ENCODE measurements at regions not wholly inside any gene's neighbourhood (a gene's known extent, or its start where the extent isn't known, plus 50 kb on each side); places are given as distances from the start of the nearest gene placed in this dataset.

DNA sequence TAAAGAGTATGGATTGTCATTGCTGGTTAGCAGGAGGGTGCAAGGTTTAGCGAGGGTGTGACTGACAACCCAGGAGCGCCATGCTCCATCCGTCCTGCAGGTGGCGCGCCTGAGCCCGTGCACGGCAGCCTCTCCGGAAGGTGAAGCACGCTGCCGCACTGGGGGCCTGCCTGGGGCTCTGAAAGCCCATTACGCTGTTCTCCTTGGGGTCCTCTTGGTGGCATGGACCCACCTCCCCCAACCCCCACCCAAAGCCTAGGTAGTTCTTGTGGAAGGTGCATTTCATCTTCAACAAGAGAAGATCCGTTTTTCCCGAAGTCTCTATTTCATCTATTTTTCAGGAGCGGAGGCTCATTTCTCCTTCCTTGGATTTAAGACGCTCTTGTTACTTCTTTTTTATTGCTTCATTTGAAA is 197.4 kb upstream of the KCNG1 start:
- DNase-seq (ENCODE audit: low read depth in 1 of 2, low spot score in 1 of 2): peak; percentile 11 to 46

- no peak for DNase-seq (ENCODE audit: low read depth in 1 of 2, low spot score in 1 of 2)
These were observed 196.6 kb upstream of the KCNG1 start for GRCh38 chr20:51219544-51219943.

DNA sequence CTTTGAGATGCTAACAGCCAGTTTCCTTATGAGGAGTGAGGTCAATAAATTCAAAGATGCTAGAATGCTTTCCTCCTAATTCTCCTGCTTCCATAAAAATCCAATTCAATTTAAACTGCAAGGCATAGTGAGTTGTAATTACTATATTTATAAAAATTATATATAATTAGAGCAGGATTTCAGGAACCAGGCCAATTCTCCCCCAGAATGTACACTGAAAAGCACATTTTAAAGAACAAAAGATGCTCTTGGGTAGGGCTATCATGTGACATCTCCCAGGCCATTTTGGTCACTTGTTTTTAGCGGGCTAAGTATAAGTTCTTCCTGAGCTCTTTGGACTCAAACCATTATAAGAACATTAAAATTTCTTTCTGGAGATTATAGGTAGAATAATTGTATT is 195.7 kb upstream of the KCNG1 start:
- no peak for DNase-seq (ENCODE audit: low read depth in 1 of 2, low spot score in 1 of 2)

DNA sequence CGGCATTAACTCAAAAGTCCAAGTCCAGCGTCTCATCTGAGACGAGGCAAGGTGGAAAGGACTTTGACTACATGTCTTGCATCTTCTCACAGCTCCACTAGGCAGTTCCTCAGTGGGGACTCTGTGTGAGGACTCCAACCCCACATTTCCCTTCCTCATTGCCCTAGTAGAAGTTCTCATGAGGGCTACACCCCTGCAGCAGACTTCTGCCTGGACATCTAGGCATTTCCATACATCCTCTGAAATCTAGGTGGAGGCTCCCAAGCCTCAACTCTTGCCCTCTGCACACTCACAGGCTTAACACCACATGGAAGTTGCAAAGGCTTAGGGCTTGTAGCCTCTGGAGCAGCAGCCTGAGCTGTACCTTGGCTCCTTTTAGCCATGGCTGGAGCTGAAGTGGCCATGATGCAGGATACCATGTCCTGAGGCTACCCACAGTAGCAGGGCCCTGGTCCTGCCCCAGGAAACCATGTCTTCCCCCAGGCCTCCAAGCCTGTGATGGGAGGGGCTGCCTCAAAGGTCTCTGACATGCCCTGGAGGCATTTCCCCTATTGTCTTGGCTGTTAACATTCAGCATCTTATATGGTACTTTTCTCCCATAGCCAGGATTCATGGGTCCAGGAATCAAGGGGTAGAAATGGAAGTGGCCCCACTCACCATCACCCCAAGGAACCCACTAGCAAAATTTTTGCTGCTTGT is 194.6 kb upstream of the KCNG1 start:
- no peak for DNase-seq (ENCODE audit: low read depth in 1 of 2, low spot score in 1 of 2)

- DNase-seq (ENCODE audit: low read depth in 1 of 2, low spot score in 1 of 2): no peak
These were observed 193.9 kb upstream of the KCNG1 start for GRCh38 chr20:51216850-51217249.

- DNase-seq (ENCODE audit: low read depth in 1 of 2, low spot score in 1 of 2): no peak
These were observed 189.9 kb upstream of the KCNG1 start for GRCh38 chr20:51212816-51213215.

GRCh38 chr20:51211191-51211590 is 188.3 kb upstream of the KCNG1 start:
- no peak for DNase-seq (ENCODE audit: low read depth in 1 of 2, low spot score in 1 of 2)

GRCh38 chr20:51210084-51210483 is 187.2 kb upstream of the KCNG1 start:
- DNase-seq (ENCODE audit: low read depth in 1 of 2, low spot score in 1 of 2): no peak

DNA sequence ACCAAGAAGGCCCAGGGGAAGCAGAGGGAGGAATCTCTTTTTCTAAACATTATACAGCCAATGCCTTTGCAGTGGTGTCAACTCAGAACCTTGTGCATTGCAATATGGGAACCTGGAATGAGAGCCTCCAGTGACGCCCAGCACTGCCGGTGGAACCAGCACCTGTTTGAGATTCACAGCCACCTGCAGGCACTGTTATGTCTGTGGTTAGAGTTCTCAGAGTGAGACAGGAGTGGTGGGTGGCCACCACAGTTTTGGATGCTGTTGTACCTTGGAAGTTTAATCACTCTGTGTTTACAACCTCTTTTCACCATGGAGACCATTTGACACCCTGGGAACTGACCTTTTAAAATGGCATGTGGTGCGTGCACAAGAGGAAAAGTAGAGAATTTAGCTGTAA is 185.3 kb upstream of the KCNG1 start:
- no peak for DNase-seq (ENCODE audit: low read depth in 1 of 2, low spot score in 1 of 2)

- no peak for DNase-seq (ENCODE audit: low read depth in 1 of 2, low spot score in 1 of 2)
These were observed 183.2 kb upstream of the KCNG1 start for GRCh38 chr20:51206032-51206662.

DNA sequence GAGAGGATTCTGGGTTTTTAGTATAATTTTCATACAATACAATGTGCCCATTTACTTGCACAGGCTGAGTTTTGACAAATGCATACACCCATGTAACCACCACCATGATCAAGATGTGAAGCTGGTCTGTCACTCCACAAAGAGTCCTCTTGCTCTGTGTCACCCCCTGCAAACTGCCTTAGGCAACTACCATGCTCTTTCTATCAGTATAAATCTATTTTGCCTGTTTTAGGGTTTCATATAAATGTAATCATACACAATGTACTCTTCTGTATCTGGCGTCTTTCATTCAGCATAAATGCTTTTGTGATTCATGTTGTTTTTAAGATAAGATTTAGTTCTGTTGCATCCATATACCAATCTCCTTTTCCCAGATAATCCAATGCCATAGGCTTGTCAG is 181.9 kb upstream of the KCNG1 start:
- no peak for DNase-seq (ENCODE audit: low read depth in 1 of 2, low spot score in 1 of 2)

DNA sequence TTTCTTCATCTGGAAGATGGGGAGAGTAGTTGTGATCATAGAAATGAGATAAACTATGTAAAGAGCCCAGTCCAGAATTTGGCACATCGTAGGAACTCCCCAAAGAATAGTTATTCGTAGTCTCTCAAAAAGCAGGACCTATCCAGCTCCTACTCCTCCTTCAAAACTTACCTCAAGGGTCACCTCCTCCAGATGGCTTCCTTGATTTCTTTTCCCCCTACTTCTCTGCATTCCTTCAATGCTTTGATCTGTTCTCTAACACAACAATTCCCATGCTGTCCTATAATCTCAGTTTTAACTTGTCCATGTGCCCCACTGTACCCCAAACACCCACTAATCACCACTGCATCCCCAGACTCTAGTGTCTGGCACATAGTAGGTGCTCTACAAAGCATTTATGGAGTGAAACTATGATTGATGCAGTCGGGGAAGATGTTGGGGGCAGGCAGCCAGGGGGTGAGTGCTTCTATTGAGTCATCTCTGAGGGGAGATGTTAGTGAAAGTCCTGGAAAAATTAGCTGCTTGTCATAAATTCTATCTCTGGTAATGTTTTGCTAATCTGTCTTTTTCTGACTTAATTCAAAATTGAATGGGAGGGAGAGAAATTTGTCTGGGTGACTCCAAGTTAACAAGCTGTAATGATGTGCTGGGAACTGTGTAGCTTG is 181.3 kb upstream of the KCNG1 start:
- no peak for DNase-seq (ENCODE audit: low read depth in 1 of 2, low spot score in 1 of 2)

DNA sequence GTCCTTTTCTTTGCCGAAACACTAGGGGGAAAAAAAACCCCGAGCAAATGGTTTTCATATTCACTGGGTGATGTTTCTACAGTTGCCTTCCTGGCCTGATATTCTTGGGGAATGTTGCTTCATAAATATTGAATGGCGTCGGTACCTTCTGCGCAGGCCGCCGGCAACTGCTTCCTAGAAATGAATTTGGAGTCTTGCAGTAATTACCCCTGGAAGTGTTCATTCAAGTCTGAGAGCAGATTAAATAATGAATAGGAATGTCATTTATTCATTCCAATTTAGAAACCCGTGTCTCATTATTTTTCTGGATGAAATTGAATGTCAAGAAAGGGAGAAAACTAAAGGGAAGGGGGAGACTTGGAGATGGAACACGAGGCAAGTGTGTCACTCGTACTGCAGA is 179.4 kb upstream of the KCNG1 start:
- DNase-seq (ENCODE audit: low read depth in 1 of 2, low spot score in 1 of 2): no peak

DNA sequence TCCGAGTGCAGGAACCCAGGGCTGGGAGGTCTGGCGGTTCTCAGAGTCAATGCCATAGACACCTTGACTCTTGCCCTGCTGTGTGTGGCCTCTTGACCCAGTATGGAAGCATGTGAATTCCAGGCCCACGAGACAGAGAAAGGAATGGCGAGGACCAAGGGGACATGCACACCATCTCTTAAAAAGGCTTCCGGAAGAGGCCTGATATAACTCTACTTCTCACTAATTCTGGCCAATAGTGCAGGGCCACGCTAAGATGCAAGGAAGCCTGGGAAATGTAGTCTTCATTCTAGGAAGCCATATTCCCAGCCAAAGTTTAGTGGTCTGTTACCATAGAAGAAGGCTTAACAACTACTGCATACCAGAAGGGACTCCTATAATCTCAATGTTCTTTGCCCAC is 177.0 kb upstream of the KCNG1 start:
- no peak for DNase-seq (ENCODE audit: low read depth in 1 of 2, low spot score in 1 of 2)

GRCh38 chr20:51198876-51199523 is 176.1 kb upstream of the KCNG1 start:
- no peak for DNase-seq (ENCODE audit: low read depth in 1 of 2, low spot score in 1 of 2)

DNA sequence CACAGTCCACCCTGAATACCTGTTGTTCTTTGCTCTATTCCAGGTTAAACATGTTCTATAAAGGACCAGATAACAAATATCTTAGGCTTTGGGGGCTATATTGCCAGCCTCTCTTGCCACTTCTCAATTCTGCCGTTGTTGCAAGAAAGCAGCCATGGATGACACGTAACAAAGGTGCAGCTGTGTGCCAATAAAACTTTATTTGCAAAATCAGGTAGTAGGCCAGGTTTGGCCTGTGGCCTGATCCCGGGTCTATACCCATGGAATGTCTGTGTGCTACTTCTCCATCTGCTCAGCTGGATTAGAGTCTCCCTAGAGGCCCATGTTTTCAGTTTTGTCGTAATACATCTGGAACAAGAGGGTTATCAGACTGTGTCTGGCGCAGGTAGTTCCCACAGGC is 175.3 kb upstream of the KCNG1 start:
- no peak for DNase-seq (ENCODE audit: low read depth in 1 of 2, low spot score in 1 of 2)

DNA sequence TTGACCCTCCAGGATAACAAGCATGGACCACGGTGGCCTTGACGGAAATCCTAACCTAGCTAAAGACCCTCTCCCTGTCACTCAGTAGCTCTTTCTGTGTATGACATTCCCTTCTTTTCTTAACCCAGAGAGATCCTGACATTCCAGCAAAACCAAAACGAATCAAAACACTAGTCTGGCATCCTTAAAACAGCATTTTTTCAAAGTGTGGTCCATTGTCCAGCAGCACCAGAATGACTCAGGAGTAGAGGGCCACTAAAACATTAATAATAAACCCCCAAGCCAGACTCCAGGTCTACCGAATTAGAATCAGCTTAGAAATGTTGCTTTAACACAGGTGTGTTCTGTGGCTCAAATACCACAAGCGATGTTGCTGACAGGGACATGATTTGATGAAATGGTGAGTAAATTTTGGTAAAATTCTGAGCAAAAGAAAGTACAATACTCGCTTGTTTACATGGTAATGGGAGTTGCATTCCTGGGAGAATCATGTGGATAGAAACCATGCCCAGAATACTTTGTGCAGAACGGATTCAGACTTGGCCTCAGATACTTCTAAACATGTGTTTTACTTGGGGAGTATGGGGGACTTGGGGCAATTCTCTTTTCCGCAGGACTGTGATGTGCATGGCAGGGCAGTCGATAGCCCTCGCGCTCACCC is 174.2 kb upstream of the KCNG1 start:
- no peak for DNase-seq (ENCODE audit: low read depth in 1 of 2, low spot score in 1 of 2)

GRCh38 chr20:51195990-51196389 is 173.1 kb upstream of the KCNG1 start:
- no peak for DNase-seq (ENCODE audit: low read depth in 1 of 2, low spot score in 1 of 2)

- DNase-seq (ENCODE audit: low read depth in 1 of 2, low spot score in 1 of 2): no peak
These were observed 172.6 kb upstream of the KCNG1 start for GRCh38 chr20:51195419-51195901.

DNA sequence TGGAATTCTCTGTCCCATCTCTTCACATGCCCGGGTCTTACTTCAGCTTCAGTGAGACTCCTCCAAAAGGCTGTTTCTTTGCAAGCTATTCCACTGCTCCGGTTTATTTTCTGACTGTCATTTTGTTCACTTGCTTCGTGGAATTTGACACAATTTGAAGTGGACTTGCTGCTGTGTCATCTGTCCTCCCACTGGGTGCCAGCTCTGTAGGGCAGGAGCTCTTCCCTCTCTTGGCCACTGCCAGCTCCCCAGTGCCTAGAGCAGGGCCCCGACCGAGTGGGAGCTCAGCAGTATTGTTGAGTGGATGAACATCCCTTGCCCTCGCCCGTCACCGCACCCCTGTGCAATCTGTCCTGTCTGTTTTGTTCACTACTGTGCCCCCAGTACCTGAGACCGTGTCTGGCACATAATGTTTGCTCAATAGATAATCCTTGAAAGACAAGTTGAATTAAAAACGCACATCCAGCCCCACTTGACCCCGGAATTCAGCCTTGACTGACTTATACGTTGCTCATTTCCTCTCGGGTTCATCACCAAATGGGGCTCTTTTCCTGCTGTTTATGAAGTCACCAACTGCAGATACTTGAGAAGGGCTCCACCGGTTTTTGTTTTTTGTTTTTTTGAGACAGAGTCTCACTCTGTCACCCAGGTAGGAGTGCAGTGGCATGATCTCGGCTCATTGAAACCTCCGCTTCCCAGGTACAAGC is 170.3 kb upstream of the KCNG1 start:
- DNase-seq (ENCODE audit: low read depth in 1 of 2, low spot score in 1 of 2): no peak

DNA sequence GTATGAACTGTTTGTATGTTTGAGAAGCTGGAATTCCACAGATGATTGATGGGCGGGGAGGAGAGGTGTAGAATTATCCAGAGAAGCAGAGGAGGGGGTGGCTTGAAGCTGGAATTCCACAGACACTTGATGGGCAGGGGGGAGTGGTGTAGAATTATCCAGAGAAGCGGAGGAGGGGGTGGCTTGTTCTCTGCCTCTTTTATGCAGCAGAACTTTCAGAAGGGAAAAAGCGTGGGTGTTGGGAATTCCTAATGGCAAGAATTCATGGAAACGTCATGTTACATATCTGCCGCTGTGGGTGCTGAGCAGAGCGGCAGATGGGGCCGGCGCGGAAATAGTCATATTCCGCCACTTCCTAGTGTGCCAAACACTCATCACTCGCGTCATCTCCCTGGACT is 167.9 kb upstream of the KCNG1 start:
- no peak for DNase-seq (ENCODE audit: low read depth in 1 of 2, low spot score in 1 of 2)

Measured in stimulated activated CD4-positive, alpha-beta T cell treated with anti-CD3 and anti-CD28 coated beads, Interleukin-15, amount 100 ng/mL, for 1 hour (primary cell).